ENCODE measurements at regions not wholly inside any gene's neighbourhood (a gene's known extent, or its start where the extent isn't known, plus 50 kb on each side); places are given as distances from the start of the nearest gene placed in this dataset.

DNA sequence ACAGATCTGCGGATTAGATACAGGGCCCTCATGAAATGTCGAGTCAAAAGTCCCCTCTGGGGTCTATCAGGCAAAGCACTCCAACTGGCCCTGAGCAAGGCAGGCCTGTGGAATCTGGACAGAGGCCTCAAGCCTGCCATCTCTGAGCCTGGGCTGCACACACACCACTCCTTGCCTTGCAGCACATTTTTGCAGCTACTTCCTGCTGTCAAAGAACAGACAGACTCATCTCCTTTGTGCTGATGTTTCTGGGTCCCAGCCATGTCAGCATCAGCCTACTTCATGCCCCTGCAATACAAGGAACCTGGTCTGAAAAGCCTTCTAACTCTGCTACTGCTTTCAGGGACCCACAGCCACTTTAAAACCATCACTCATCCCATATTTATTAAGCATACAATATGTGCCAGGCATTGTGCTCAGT is 60.6 kb upstream of the IL12A start:
- H3K4me3 Mint-ChIP-seq = no peak overlapping the region
- H3K4me1 ChIP-seq = no peaks in the 10 kb centered on the region
- peaks cover 2% of the 10 kb centered on the region for H3K9me3 Mint-ChIP-seq
- no peak overlapping the region for H3K4me3 ChIP-seq
- H3K4me1 Mint-ChIP-seq = peaks cover 13% of the 10 kb centered on the region
- no peak for DNase-seq (ENCODE audit: low spot score)
- no peak overlapping the region for H3K27ac Mint-ChIP-seq
- H3K9me3 ChIP-seq (ENCODE audit: low read depth) = no peaks in the 10 kb centered on the region
- no peak for TF ChIP-seq EZH2phosphoT487 (IDR thresholded peaks at IDR 0.05)
- no peak for TF ChIP-seq EZH2 (IDR thresholded peaks at IDR 0.05)
- TF ChIP-seq, protein P1, sequence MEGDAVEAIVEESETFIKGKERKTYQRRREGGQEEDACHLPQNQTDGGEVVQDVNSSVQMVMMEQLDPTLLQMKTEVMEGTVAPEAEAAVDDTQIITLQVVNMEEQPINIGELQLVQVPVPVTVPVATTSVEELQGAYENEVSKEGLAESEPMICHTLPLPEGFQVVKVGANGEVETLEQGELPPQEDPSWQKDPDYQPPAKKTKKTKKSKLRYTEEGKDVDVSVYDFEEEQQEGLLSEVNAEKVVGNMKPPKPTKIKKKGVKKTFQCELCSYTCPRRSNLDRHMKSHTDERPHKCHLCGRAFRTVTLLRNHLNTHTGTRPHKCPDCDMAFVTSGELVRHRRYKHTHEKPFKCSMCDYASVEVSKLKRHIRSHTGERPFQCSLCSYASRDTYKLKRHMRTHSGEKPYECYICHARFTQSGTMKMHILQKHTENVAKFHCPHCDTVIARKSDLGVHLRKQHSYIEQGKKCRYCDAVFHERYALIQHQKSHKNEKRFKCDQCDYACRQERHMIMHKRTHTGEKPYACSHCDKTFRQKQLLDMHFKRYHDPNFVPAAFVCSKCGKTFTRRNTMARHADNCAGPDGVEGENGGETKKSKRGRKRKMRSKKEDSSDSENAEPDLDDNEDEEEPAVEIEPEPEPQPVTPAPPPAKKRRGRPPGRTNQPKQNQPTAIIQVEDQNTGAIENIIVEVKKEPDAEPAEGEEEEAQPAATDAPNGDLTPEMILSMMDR (IDR thresholded peaks at IDR 0.05) = no peak
- H3K36me3 ChIP-seq = no peaks in the 10 kb centered on the region
- peaks cover 4% of the 10 kb centered on the region for H3F3A ChIP-seq (ENCODE audit: low read depth)
- no peak overlapping the region for H3K4me2 ChIP-seq
- H3K79me2 ChIP-seq (ENCODE audit: low read depth) = no peaks in the 10 kb centered on the region
- H2AFZ ChIP-seq (replicated peaks) = no peak overlapping the region
- H3K36me3 Mint-ChIP-seq = no peaks in the 10 kb centered on the region
- H3K9ac ChIP-seq = no peak overlapping the region
- H3K27ac ChIP-seq = no peak overlapping the region
- H3K27me3 ChIP-seq = no peaks in the 10 kb centered on the region
- H3K27me3 Mint-ChIP-seq (ENCODE audit: insufficient read depth, low read depth) = peaks cover 2% of the 10 kb centered on the region
- H4K20me1 ChIP-seq (ENCODE audit: low read depth) = no peaks in the 10 kb centered on the region

DNA sequence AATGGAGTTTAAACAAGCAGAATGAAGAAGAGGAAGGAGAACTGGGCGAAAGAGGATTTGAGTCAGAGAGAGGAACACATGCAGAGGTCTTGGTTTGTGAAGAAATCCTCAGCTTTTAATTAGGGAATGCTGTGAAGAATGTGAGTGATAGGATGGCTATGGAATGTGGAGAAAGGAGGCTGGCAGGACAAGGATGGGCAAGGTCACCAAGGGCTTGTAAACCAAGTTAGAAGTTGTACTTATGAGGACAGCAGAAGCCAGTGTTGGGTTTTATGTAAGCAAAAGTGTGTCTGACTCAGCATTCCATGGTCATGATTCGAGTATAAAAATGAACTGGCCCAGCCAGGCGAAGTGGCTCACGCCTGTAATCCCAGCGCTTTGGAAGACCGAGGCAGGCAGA is 60.0 kb upstream of the IL12A start:
- Histone ChIP-seq H4K20me1 (ENCODE audit: low read depth) (no peaks in the 10 kb centered on the region), H3K4me1 (no peaks in the 10 kb centered on the region), H3K9ac (no peak overlapping the region), H3K79me2 (ENCODE audit: low read depth) (no peaks in the 10 kb centered on the region), H3K9me3 (ENCODE audit: low read depth) (no peaks in the 10 kb centered on the region), H3K4me3 (no peak overlapping the region), H2AFZ (replicated peaks) (no peak overlapping the region), H3F3A (ENCODE audit: low read depth) (peaks cover 4% of the 10 kb centered on the region), H3K27ac (no peak overlapping the region), H3K36me3 (no peaks in the 10 kb centered on the region), H3K4me2 (no peak overlapping the region), H3K27me3 (no peaks in the 10 kb centered on the region)
- peaks cover 8% of the 10 kb centered on the region for H3K9me3 Mint-ChIP-seq
- no peak overlapping the region for H3K4me3 Mint-ChIP-seq
- no peak for DNase-seq (ENCODE audit: low spot score)
- peak overlapping the region; percentile 38 for H3K27ac Mint-ChIP-seq
- H3K27me3 Mint-ChIP-seq (ENCODE audit: insufficient read depth, low read depth) = peaks cover 2% of the 10 kb centered on the region
- H3K36me3 Mint-ChIP-seq = no peaks in the 10 kb centered on the region
- TF ChIP-seq, protein P1 (IDR thresholded peaks at IDR 0.05) = no peak
- TF ChIP-seq EZH2 (IDR thresholded peaks at IDR 0.05) (no peak), EZH2phosphoT487 (IDR thresholded peaks at IDR 0.05) (no peak)
- peaks cover 13% of the 10 kb centered on the region for H3K4me1 Mint-ChIP-seq

DNA sequence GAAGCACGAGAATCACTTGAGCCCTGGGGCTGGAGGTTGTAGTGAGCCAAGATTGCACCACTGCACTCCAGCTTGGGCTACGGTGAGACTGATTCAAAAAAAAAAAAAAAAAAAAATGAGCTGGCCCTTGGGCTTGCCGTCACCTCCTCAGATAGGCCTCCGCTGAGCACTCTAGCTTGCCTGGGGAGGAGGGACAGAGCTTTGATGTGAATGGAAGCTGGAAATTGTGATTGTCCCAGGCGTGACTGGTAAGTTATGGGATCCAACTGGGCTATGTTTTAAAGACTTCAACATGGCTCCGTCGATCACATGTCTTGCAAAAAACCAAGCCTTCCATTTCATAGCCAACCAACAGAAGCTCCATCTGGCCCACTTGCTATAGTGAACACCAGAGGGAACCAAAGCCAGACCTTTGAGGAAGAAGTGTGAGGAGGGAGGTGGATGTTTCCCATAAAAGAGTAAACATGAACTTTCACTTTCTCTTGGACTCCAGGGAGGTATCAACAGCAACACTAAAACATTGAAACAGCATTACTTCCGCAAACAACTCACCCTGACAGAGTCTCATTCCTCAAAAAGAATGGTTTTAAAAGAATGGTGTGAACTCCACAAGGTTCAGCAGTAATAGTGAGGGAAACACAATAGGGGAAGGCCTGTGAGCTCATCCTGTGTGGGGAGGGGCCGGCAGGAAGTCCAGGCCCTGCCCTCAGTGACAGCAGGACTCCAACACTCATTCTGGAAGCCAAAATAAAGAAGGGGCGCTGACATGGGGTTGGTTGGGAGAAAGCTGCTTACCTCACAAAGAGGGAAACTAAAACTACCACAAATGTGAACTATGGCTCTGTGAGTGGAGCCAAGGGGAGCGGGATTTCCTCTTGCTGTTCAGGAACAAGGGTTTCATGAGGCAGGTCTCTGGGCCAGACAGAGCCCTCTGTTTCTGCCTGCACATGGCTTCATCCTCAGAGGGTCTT is 59.2 kb upstream of the IL12A start:
- Mint-ChIP-seq H3K36me3 (peaks cover under 1% of the 10 kb centered on the region), H3K4me1 (peaks cover 13% of the 10 kb centered on the region), H3K27ac (no peak overlapping the region), H3K27me3 (ENCODE audit: insufficient read depth, low read depth) (peaks cover 2% of the 10 kb centered on the region), H3K4me3 (no peak overlapping the region), H3K9me3 (peaks cover 13% of the 10 kb centered on the region)
- H3F3A ChIP-seq (ENCODE audit: low read depth) = peaks cover 4% of the 10 kb centered on the region
- no peak overlapping the region for H3K4me3 ChIP-seq
- H3K36me3 ChIP-seq = no peaks in the 10 kb centered on the region
- H3K9me3 ChIP-seq (ENCODE audit: low read depth) = peaks cover 1% of the 10 kb centered on the region
- no peak overlapping the region for H3K27ac ChIP-seq
- H3K79me2 ChIP-seq (ENCODE audit: low read depth) = no peaks in the 10 kb centered on the region
- TF ChIP-seq EZH2 (IDR thresholded peaks at IDR 0.05) (no peak), EZH2phosphoT487 (IDR thresholded peaks at IDR 0.05) (no peak)
- TF ChIP-seq, protein P1 (IDR thresholded peaks at IDR 0.05) = no peak
- no peaks in the 10 kb centered on the region for H4K20me1 ChIP-seq (ENCODE audit: low read depth)
- no peak overlapping the region for H3K4me2 ChIP-seq
- no peak overlapping the region for H3K9ac ChIP-seq
- H2AFZ ChIP-seq (replicated peaks) = peak overlapping the region; percentile 84
- no peaks in the 10 kb centered on the region for H3K4me1 ChIP-seq
- H3K27me3 ChIP-seq = no peaks in the 10 kb centered on the region
- no peak for DNase-seq (ENCODE audit: low spot score)
